ENCODE measurements at regions not wholly inside any gene's neighbourhood (a gene's known extent, or its start where the extent isn't known, plus 50 kb on each side); places are given as distances from the start of the nearest gene placed in this dataset.

- TF ChIP-seq, protein P1, sequence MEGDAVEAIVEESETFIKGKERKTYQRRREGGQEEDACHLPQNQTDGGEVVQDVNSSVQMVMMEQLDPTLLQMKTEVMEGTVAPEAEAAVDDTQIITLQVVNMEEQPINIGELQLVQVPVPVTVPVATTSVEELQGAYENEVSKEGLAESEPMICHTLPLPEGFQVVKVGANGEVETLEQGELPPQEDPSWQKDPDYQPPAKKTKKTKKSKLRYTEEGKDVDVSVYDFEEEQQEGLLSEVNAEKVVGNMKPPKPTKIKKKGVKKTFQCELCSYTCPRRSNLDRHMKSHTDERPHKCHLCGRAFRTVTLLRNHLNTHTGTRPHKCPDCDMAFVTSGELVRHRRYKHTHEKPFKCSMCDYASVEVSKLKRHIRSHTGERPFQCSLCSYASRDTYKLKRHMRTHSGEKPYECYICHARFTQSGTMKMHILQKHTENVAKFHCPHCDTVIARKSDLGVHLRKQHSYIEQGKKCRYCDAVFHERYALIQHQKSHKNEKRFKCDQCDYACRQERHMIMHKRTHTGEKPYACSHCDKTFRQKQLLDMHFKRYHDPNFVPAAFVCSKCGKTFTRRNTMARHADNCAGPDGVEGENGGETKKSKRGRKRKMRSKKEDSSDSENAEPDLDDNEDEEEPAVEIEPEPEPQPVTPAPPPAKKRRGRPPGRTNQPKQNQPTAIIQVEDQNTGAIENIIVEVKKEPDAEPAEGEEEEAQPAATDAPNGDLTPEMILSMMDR (conservative IDR thresholded peaks at IDR 0.05): no peak
- TF ChIP-seq EZH2 (IDR thresholded peaks at IDR 0.05; ENCODE audit: low read depth): no peak
Measured at GRCh38 chr6:146938266-146938665, 266.0 kb upstream of the STXBP5 start.
